IPS-NIHi7 (cell line): ENCODE measurements at regions not wholly inside any gene's neighbourhood (a gene's known extent, or its start where the extent isn't known, plus 50 kb on each side); places are given as distances from the start of the nearest gene placed in this dataset.
A peak's percentile ranks its signal among the peaks of the same experiment; 100 is the strongest.

Source experiments
- DNase-seq: peaks from one replicate; pipeline ENCODE4 v3.0.0; 2012; ENCODE audit warnings: mixed read lengths; ENCODE audit errors: extremely low spot score

DNA sequence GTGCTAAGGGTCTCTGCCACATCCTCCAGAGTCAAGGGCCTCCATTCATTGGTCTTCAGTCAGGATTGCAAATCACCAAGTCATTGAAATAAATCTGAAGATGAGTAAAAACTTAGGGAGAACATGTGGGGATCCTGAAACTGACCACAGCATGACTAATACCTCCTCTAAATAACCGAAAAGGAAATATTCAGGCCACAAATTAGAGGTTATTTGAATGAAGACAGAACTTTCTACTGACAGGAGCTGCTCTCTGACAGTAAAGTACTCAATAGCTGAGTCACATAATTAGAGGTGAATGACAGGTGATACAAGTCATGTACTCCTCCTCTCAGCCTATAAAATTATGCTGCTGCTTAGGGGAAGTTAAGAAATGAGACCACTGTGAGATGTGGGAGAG lies 240.2 kb upstream of the F9 start:
- no peak for DNase-seq

GRCh38 chrX:139287155-139287924 lies 243.2 kb upstream of the F9 start:
- DNase-seq: no peak

- no peak for DNase-seq
Measured at GRCh38 chrX:139286342-139286741, 244.2 kb upstream of the F9 start.

GRCh38 chrX:139267851-139268250 lies 262.7 kb upstream of the F9 start:
- DNase-seq: no peak

- no peak for DNase-seq
Measured at GRCh38 chrX:139246295-139246694, 284.2 kb upstream of the F9 start.

- no peak for DNase-seq
Measured at GRCh38 chrX:139237141-139237540, 293.4 kb upstream of the F9 start.

GRCh38 chrX:139234898-139235297 lies 295.6 kb upstream of the F9 start:
- DNase-seq: no peak

DNA sequence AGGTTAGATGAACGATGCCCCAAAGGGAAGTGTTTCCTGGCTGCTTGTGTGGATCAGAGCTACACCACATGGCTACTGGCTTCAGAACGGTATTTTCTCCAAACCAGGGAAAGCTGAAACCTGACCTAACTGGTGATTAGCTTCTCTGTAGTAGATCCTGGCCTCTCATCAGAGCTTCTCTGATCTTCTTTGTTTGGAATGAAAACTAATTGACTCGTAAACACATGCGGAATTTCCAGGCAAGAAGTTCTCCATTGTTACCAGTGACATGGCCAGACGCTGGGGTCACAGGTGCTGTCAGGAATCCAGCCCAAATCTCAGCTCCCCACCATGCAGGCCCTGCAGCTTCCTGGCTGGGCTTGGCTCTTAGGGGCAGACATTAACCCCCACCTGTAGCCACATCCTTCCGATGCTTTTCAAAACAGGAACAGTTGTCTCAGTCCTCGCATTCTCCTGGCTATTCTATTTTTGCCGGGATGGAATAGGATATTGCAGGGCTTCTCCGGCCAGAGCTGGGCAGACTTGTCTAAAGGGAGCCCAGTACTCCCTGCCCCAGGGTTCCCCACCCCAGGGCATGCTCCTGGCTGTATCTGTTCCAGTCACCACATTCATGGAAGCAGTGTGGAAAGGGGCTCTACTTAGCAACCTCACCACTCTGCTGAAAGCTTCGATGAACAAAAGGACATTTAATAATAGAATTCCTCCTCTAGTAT lies 305.4 kb upstream of the F9 start:
- DNase-seq: peak; percentile 67

GRCh38 chrX:139222511-139223200 lies 307.9 kb upstream of the F9 start:
- DNase-seq: no peak

DNA sequence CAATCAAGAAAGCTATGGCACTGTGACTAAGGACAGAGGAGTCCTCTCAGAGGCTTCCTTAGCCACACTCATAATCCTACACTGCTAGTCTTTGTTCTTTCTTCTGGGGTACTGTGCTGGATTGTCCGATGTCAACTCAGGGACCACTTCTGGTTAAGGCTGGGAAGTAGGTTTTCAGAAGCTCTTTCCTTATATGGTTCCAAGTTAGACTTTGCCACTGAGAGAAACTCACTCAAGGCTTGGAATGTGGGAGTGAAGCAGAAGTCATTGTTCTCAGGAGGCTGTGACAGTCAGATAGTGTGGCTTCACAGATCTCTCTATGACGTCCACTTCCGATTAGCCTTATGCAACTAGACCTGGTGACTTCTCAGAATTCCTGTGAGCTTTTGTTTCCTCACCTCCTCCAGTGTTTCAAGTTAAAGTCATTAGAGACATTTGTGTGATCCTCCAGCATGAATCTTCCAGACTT lies 317.3 kb upstream of the F9 start:
- DNase-seq: no peak

DNA sequence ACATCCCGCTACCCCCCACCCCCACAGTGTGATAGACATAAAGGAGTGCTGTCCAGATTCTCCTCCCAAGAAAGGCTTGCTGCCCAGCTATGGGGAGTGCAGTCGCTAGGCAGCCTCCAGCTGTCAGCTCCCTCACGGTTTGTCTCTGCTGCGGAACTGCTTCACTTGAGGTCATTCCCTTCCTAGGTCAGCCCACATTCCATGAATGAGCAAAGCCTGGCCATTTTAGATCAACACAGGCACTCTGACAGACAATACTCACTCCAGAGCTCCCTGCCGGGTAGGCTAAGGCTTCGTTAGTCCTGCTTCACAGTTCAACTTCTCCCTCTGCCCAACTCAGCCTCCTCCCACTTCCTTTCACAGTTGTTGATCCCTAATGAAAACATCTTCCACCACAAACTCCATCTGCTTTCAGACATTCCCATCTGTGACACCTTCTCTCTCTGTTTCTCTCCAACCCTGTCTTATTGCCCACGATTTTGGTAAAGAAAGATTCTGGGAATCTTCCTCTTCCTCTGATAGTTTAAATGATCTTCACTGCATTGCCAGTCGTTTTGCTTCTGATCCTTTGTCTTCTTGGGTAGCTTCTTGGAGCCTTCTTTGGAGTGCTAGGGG lies 318.9 kb upstream of the F9 start:
- peak; percentile 56 for DNase-seq

- no peak for DNase-seq
Measured at GRCh38 chrX:139209342-139209741, 321.2 kb upstream of the F9 start.

DNA sequence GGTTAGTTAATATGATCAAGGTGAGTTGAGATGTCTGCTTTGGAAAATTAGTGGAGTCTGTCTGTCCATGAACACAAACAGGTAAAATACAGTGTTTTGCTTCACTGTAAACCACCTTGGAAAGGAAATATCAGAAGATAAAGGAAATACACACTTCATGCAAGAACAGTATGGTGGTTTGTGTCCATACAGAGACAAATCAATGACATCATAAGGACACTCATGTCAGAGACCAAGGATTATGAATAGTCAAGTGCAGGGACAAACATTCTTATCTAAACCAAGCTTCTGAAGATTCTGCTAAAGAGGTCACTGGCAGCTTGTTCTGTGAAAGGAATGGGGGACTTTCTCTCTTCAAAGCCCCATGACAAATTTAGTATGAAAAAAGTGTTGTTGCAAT lies 322.9 kb upstream of the F9 start:
- DNase-seq: no peak

- no peak for DNase-seq
Measured at GRCh38 chrX:139206914-139207313, 323.6 kb upstream of the F9 start.

- peak; percentile 68 for DNase-seq
Measured at GRCh38 chrX:139204898-139205667, 325.5 kb upstream of the F9 start.

GRCh38 chrX:139204571-139204897 lies 326.0 kb upstream of the F9 start:
- DNase-seq: no peak

DNA sequence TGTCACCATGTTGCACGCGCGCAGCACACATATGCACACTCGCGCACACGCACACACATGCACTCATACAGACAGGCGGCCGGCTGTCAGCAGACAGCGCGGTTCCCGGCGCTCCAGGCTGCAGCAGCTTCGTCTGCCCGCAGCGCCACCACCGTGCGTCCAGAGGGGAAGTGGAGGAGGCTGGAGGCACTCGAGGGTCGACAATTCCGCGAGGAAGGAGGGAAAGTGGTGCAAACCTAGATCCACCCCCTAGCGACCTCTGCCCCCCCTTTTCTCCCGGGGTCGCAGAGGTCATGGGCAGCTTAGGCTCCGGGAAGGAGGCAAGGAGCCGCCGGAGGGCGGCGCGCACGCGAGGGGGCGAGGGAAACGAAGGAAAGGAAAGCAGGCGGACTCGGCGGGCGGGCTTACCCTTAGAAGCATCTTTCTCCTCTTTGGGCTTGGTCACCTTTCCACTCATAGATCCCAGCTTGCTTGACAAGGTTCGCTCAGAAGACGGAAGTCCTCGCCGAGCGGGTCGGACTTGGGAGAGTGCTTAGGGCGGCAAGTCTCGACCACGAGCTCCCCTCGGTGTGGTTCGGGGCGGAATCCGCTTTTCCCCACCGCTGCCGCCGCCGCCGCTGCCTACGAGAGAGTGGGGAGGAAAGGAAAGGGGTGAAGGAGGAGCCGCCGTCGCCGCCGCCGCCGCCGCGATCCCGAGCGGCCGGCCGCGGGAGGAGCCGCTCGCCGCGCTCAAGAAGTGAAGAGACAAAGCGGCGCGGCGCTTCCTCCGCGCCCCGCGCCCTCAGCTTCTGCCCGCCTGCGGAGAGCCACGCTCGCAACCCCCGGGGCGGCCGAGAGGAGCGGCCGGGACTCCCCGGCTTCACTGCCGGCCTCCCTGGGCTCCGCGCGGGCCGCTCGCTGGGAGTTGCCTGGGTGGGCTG lies 326.6 kb upstream of the F9 start:
- DNase-seq: no peak

- DNase-seq: peak; percentile 29
Measured at GRCh38 chrX:139202742-139203420, 327.7 kb upstream of the F9 start.

DNA sequence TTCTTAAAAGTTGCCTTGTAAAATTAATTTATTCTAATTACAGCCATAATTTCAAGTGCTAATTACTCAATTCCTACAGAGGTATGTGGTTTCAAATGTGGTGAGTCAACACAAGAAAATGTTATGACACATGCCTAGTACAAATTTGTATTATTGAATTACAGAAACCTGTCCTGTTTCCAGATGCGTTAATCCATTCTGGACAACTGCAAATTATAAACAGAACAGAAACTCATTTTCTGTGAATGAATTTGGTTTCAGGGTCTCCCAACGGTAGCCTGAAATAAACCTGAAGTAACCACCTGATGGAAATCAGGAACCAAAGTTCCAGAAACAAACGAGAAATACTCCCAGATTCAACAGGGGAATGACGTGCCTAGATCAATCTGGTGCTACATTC lies 328.6 kb upstream of the F9 start:
- no peak for DNase-seq

DNA sequence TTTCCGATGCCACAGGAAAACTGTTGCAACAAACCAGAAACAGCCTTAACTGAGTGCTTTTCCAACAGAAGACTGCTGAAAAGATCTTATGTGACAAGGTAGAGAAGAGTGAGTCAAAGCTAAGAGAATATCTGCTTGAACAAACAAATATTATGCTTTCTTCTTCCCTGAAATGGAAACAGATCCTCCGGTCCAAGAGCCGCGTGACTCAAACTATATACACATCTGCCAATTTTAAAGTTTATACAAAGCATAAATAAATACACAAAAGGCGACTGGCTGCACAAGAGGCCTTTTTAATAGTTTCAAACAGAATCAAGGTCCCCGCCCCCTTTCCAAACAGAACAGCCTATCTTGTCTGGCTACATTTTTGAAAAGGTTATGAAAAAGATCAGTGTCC lies 329.7 kb upstream of the F9 start:
- DNase-seq: no peak
